Naive thymus-derived CD8-positive, alpha-beta T cell (primary cell): ENCODE measurements at regions not wholly inside any gene's neighbourhood (a gene's known extent, or its start where the extent isn't known, plus 50 kb on each side); places are given as distances from the start of the nearest gene placed in this dataset.

Experiments
- ATAC-seq, 2 donors: fragments of 150-1000 bp; cut with Tn5 transposase in 1 of 2; sonication (Bioruptor Pico), chemical (Tn5 transposase) in 1 of 2; 1 replicate in 1 of 2; 2 replicates in 1 of 2; pipeline ENCODE4 v1.10.0; 2021; ENCODE audit warnings: mild to moderate bottlenecking in 2 of 2, moderate library complexity in 2 of 2
- POLR2A ChIA-PET: fragments of 350-600 bp; sonication (Branson Sonifier 250); formaldehyde crosslinking; loops from one replicate; lab custom pipeline; 2021; ENCODE audit warnings: antibody characterized with exemption; lab: Charles Lee
- DNase-seq, 10 donors: peaks; one replicate each; pipeline versions ENCODE4 v3.0.0 to v3.0.0-alpha.2; 2020 to 2022
- H3K27ac Mint-ChIP-seq, 10 donors: one replicate each; pipeline ENCODE4 v1.8.0; 2020 to 2022; ENCODE audit warnings: mild to moderate bottlenecking in 10 of 10, mixed read lengths in 10 of 10, moderate library complexity in 4 of 10, inconsistent platforms in 1 of 10
- H3K27me3 Mint-ChIP-seq, 5 donors: one replicate each; pipeline ENCODE4 v1.8.0; 2021 to 2022; ENCODE audit warnings: mixed read lengths in 5 of 5
- H3K36me3 Mint-ChIP-seq, 3 donors: one replicate each; pipeline ENCODE4 v1.8.0; 2020 to 2022; ENCODE audit warnings: mixed read lengths in 3 of 3, mild to moderate bottlenecking in 2 of 3, inconsistent platforms in 1 of 3
- H3K4me1 Mint-ChIP-seq, 4 donors: one replicate each; pipeline ENCODE4 v1.8.0; 2021 to 2022; ENCODE audit warnings: mixed read lengths in 4 of 4
- H3K4me3 Mint-ChIP-seq, 10 donors: one replicate each; pipeline ENCODE4 v1.8.0; 2020 to 2022; ENCODE audit warnings: mild to moderate bottlenecking in 10 of 10, mixed read lengths in 10 of 10, moderate library complexity in 6 of 10, inconsistent platforms in 1 of 10
- H3K9me3 Mint-ChIP-seq, 9 donors: one replicate each; pipeline ENCODE4 v1.8.0; 2020 to 2022; ENCODE audit warnings: mixed read lengths in 9 of 9, mild to moderate bottlenecking in 3 of 9, inconsistent platforms in 1 of 9, moderate library complexity in 1 of 9

DNA sequence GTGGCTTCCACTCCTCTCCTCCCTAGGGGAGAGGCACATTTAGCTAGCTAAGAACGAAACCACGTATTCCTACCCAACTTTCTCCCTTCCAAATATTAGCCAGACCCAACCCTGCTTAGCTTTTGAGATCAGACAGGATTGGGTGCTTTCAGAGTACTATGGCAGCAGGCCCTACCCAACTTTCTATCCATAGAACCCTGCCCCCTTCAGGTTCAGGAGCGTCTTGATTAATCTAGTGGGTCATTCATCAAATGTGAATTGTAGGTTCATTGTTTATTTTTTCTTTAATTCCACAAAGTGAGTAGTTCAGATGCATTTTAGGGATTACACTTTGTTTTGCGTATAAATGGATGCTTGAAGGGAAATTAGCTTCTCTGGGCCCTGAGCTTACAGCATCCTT lies 188.3 kb downstream of the MIB1 start:
- no peak overlapping the region for H3K4me3 Mint-ChIP-seq
- H3K27me3 Mint-ChIP-seq = peaks cover 9 to 20% (median 15%) of the 10 kb centered on the region in 5 donors
- POLR2A ChIA-PET = no interaction called here

DNA sequence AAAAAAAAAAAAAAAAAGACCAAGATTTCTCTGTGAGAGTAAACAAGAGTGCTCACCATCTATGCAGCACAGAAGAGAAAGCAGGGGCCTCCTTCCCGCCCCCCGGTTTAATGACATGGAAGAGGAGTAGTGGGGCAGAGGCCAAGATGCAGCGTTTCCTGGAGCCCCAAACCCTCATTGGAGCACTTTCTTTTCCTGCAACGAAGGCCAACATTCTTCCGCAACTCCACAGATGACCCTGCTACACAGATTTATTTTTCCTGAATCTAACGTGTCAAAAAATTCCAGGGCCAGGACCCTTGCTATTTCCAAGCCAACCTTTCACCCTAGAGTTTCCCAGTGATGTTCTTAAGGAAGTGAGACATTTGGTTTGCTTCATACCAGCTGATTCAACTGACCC lies 189.6 kb downstream of the MIB1 start:
- H3K27ac Mint-ChIP-seq = no peak overlapping the region
- peaks cover 0 to 1% (median 0%) of the 10 kb centered on the region in 4 donors for H3K4me1 Mint-ChIP-seq
- no peak for ATAC-seq
- H3K36me3 Mint-ChIP-seq = no peaks in the 10 kb centered on the region
- DNase-seq = no peak
- peaks cover 9 to 20% (median 14%) of the 10 kb centered on the region in 5 donors for H3K27me3 Mint-ChIP-seq
- no peaks in the 10 kb centered on the region for H3K9me3 Mint-ChIP-seq
- H3K4me3 Mint-ChIP-seq = no peak overlapping the region
- POLR2A ChIA-PET = no interaction called here

More for the DNA sequence above, 188.3 kb downstream of the MIB1 start:
- H3K27ac Mint-ChIP-seq = no peak overlapping the region
- peaks cover 0 to 1% (median 0%) of the 10 kb centered on the region in 4 donors for H3K4me1 Mint-ChIP-seq
- no peaks in the 10 kb centered on the region for H3K36me3 Mint-ChIP-seq
- no peak for ATAC-seq
- H3K9me3 Mint-ChIP-seq = no peaks in the 10 kb centered on the region
- no peak for DNase-seq

DNA sequence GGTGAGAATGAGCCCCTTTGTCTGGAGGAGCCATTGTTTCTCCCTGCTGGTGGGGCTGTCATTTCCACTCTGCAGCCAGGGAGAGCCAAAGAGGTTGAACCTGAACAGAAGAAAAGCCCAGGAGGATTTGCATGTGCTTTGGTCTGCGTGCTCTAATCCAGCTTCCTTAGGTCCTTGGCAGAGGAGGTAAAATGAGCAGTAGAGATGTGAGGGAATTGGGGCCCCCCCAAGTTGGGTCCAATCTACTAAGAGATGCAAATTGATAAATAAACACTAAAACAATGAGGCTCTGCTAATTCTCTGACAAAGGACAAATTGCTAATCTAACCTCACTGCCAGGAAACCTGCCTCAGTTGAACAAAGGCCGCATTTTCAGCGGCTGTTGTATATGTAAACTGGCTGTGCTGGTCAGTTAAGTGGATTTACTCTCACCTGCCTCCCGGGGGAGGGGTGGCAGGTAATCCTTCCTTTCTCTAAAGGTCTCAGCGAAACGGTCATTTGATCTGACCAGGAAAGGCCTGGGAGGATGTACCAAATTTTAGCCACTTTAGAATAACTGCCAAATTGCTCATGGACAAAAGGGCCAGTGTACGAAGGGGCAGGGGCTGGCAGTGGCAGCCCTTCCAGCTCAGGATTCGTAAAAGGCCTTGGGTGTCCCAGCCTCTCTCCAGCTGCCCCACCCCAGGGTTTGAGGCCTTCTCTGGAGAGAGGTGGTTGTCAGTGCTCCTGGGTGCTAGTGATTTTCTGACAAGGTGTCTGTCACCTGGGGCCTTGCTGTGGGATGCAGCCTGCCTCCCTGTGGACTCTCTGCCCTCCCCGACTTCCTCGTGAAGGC lies 193.6 kb downstream of the MIB1 start:
- no peak overlapping the region for H3K27ac Mint-ChIP-seq
- H3K36me3 Mint-ChIP-seq = peaks cover 0 to 1% (median 0%) of the 10 kb centered on the region in 3 donors
- no peak for DNase-seq
- POLR2A ChIA-PET = no interaction called here
- no peak overlapping the region for H3K4me3 Mint-ChIP-seq
- ATAC-seq = no peak
- peaks cover 0 to 1% (median 0%) of the 10 kb centered on the region in 4 donors for H3K4me1 Mint-ChIP-seq
- H3K27me3 Mint-ChIP-seq = peaks cover 2 to 18% (median 11%) of the 10 kb centered on the region in 5 donors
- no peaks in the 10 kb centered on the region for H3K9me3 Mint-ChIP-seq

DNA sequence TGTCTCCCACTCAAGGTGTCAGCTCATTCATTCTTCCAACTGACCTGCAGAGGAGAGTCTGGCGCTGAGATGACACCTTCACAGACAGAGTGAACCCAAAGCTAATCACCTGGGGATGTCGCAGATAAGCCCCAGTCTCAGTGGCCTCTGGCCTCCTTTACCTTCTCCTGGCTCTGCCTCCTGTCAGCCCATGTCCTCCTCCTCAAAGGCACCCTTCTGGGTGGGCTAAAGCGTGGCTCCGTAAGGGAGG lies 194.1 kb downstream of the MIB1 start:
- POLR2A ChIA-PET = no interaction called here
- H3K4me3 Mint-ChIP-seq = no peak overlapping the region
- ATAC-seq = no peak
- DNase-seq = no peak
- peaks cover 0 to 1% (median 0%) of the 10 kb centered on the region in 4 donors for H3K4me1 Mint-ChIP-seq
- H3K9me3 Mint-ChIP-seq = no peaks in the 10 kb centered on the region
- H3K27me3 Mint-ChIP-seq = peaks cover 0 to 18% (median 10%) of the 10 kb centered on the region in 5 donors
- peaks cover 0 to 1% (median 0%) of the 10 kb centered on the region in 3 donors for H3K36me3 Mint-ChIP-seq
- no peak overlapping the region for H3K27ac Mint-ChIP-seq

DNA sequence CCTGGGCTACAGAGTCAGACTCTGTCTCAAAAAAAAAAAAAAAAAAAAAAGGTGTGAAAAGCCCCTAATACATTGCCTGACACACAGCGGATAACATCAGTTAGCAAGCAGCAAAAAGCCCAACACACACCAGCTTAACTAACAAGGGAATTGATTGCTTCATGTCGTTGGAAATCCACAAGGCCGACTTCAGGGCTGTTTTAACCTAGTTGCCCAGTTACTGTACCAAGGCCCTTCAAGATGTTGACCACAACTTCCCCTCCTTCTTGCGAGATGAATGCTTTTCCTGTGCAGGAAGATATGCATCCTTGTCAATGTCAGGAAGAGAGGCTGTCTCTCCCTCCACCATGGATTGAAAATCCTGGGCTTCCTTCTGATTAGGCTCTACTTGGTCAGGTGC lies 202.9 kb downstream of the MIB1 start:
- H3K4me3 Mint-ChIP-seq = no peak overlapping the region
- peaks cover 3 to 29% (median 11%) of the 10 kb centered on the region in 5 donors for H3K27me3 Mint-ChIP-seq
- DNase-seq (no peak), ATAC-seq (no peak)
- POLR2A ChIA-PET = no interaction called here
- no peaks in the 10 kb centered on the region for H3K4me1 Mint-ChIP-seq
- no peaks in the 10 kb centered on the region for H3K9me3 Mint-ChIP-seq
- no peak overlapping the region for H3K27ac Mint-ChIP-seq
- no peaks in the 10 kb centered on the region for H3K36me3 Mint-ChIP-seq

DNA sequence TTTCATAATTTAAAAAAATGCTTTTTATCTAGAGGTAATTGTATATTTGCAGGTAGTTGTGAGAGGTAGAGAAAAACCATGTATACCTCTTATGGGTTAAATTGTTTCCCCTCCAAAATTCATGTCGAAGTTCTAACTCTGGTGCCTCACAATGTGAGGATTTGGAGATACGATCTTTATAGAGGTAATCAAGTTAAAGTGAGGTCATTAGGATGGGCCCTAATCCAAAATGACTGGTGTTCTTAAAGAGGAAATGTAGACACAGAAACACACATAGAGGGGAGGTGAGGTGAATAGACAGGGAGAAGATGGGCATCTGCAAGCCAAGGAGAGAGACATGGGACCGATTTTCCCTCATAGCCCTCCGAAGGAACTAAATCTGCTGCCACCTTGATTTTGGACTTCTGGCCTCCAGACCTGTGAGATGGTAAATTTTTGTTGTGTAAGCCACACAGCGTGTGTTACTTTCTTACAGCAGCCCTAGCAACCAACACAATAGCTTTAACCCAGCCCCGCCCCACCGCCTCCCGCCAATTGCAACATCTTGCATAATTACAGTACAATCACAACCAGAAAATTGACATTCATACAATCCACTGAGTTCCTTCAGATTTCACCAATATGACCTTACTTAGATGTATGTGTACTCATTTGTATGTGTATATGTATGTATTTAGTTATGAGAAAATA lies 208.9 kb downstream of the MIB1 start:
- POLR2A ChIA-PET = interaction anchor here (0.6 kb wide), 1 partner anchor 461 kb away, joined by 3 read pairs; no protein-coding TSS in a partner anchor
- Mint-ChIP-seq H3K27ac (no peak overlapping the region), H3K4me3 (no peak overlapping the region), H3K4me1 (no peaks in the 10 kb centered on the region), H3K36me3 (no peaks in the 10 kb centered on the region), H3K9me3 (peaks cover 0 to 3% (median 0%) of the 10 kb centered on the region in 9 donors), H3K27me3 (peaks cover 16 to 77% (median 19%) of the 10 kb centered on the region in 5 donors)
- ATAC-seq = no peak
- DNase-seq = no peak

DNA sequence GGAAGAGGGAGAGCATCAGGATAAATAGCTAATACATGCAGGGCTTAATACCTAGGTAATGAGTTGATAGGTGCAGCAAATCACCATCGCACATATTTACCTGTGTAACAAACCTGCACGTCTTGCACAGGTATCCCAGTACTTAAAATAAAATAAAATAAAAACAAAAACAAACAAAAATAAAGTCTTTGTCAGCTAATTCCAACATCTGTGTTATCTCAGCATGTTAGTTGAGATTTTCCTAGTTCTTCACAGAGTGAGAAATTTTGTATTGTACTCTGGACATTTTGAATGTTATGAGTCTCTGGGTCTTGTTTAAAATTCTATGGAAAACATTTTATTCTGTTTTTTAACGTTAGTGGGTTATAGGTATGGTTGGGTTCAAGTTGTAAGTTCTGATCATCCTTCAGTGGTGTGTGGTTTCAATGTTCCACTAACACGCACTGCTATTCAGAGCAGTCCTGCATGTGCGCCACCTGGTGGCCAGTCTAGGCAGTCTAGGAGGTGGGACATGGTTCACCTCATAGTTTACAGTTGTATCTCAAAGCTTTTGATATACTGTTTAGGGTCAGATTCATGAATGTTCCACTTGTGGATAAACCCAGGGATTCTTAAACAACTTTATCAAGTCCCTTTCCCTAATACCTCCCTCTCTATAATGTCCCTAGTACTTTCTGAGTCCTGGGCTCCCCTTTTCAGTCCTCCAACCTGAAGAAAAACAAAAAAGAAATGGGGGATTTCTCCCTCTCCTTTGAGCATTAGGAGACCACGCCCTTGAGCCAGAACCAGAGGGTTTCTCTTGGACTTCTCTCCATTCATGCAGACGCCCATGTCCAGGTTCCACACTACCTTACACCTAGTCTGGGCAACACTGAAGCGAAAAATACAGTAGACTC lies 213.4 kb upstream of the GATA6 start:
- POLR2A ChIA-PET = no interaction called here
- peak; percentile 84 to 91 for ATAC-seq
- Mint-ChIP-seq H3K27me3 (peaks cover 8 to 41% (median 21%) of the 10 kb centered on the region in 5 donors), H3K9me3 (peaks cover 0 to 5% (median 0%) of the 10 kb centered on the region in 9 donors), H3K36me3 (peaks cover 0 to 2% (median 0%) of the 10 kb centered on the region in 3 donors), H3K27ac (no peak overlapping the region), H3K4me3 (no peak overlapping the region), H3K4me1 (no peaks in the 10 kb centered on the region)
- peak; percentile 48 to 86 (median 69) for DNase-seq

DNA sequence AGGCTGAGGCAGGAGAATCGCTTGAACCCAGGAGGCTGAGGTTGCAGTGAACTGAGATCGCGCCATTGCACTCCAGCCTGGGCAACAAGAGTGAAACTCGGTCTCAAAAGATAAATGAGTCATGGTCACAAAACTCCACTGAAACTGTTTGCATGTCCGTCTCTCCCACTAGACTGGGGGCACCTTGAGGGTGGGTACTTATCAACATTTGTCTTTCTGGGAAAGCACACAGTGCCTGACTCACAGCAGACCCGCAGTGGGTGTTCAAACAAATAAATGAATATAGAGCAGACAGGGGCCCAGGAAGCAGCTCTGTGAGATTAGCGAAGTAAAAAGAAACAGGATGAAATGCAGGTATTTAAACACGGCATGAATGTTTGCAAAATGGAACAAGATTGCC lies 211.1 kb upstream of the GATA6 start:
- Mint-ChIP-seq H3K4me1 (no peaks in the 10 kb centered on the region), H3K36me3 (peaks cover 0 to 2% (median 0%) of the 10 kb centered on the region in 3 donors), H3K27ac (no peak overlapping the region), H3K9me3 (peaks cover 0 to 2% (median 0%) of the 10 kb centered on the region in 9 donors), H3K4me3 (no peak overlapping the region), H3K27me3 (peaks cover 11 to 28% (median 15%) of the 10 kb centered on the region in 5 donors)
- no peak for DNase-seq
- POLR2A ChIA-PET = no interaction called here
- no peak for ATAC-seq

DNA sequence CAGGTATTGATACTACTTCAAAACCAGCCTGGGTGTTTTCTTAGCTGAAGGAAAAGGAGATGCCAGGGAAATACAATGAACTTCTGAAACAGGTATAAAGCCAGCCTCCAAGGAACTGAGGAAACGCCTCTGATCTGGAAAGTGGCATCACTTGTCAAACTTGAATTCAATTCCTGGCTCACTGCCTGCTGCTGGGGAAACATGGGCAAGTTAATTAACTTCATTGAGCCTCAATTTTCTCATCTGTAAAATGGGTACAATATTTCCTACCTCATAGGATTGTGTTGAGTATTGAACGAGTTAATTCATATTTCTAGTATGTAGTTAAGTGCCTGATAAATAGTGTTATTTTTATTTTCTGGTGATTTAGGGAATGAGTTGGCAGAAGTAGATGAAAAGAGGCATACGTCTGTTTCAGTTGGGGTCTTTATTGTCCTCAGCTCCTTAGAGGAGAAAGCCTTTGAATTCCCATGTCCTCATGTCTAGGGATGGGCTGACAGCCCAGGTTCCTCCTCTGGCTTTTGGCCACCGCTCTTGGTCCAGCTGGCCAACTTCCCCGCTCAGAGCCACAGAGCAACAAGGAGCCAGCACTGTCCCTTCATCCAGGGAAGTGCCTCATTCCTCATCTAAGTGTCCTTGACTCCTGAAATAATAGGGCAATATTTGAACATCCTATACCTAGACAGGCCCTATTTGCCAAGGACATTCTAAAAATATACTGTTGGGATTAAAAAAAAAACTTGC lies 210.5 kb upstream of the GATA6 start:
- H3K4me1 Mint-ChIP-seq = no peaks in the 10 kb centered on the region
- ATAC-seq = no peak
- peaks cover 12 to 27% (median 15%) of the 10 kb centered on the region in 5 donors for H3K27me3 Mint-ChIP-seq
- POLR2A ChIA-PET = no interaction called here
- peaks cover 0 to 2% (median 0%) of the 10 kb centered on the region in 3 donors for H3K36me3 Mint-ChIP-seq
- DNase-seq = no peak
- H3K4me3 Mint-ChIP-seq = no peak overlapping the region
- no peak overlapping the region for H3K27ac Mint-ChIP-seq
- H3K9me3 Mint-ChIP-seq = peaks cover 0 to 2% (median 0%) of the 10 kb centered on the region in 9 donors

DNA sequence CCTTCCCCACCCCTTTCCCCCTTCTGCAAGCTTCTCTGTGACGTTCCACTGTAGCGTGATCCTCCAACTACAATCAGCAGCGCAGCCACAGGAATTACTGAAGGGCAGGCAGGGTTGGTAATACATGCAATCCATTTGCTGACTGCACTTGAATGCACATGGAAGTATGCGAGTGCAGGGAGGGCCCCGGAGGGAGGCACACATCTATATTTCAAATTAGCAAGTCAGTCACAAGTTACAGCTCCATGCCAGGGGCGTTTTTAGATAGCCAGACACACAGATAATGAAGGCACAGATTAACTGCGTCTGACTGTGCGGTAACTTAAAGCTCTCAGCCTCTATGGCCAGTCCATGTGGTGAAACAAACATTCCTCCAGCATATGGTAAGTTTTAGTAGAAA lies 209.2 kb upstream of the GATA6 start:
- H3K27me3 Mint-ChIP-seq = peaks cover 10 to 35% (median 15%) of the 10 kb centered on the region in 5 donors

DNA sequence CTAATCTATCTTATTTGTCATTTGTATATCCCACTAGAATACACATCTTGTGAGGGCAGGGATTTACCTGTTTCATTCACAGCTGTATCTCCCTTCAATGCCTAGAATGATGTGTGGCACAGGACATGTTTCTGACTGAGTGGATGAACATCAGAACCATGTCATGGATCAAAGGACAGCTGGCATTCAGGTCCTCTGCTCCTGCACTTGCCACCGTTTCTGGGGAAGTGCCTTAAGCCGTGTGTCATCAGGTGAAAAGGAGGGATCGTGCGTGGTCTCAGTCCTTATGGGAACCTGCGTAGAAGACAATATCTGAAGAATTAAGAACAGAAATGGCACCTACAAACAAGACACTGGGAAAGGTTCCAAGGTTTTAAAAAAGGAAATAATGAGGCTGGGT lies 206.1 kb upstream of the GATA6 start:
- H3K4me1 Mint-ChIP-seq = no peaks in the 10 kb centered on the region
- DNase-seq (no peak), ATAC-seq (no peak)
- H3K4me3 Mint-ChIP-seq = no peak overlapping the region
- H3K9me3 Mint-ChIP-seq = no peaks in the 10 kb centered on the region
- H3K27ac Mint-ChIP-seq = no peak overlapping the region
- H3K36me3 Mint-ChIP-seq = no peaks in the 10 kb centered on the region
- H3K27me3 Mint-ChIP-seq = peaks cover 5 to 17% (median 7%) of the 10 kb centered on the region in 5 donors
- POLR2A ChIA-PET = no interaction called here

More for the DNA sequence above, 209.2 kb upstream of the GATA6 start:
- Mint-ChIP-seq H3K36me3 (no peaks in the 10 kb centered on the region), H3K27ac (no peak overlapping the region), H3K4me3 (no peak overlapping the region), H3K9me3 (peaks cover 0 to 2% (median 0%) of the 10 kb centered on the region in 9 donors), H3K4me1 (no peaks in the 10 kb centered on the region)
- POLR2A ChIA-PET = no interaction called here
- ATAC-seq (no peak), DNase-seq (no peak)

DNA sequence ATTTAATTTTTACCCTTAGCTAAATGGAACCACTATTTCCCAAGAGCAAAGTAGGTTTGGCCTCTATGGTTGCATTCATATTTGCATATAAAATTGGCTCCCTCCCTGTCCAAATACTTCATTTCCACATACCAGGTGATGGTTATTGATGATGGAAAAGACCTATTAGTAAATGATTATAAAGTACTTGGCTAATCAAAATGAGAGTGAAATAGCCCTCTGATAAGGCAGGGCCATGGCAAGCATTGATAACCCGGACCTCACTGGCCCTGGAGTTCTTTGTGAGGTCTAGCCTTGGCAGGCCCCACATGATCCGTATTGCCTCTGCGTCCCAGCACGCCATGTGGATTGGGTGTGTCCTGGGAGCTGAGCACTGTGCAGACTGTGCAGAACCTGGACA lies 201.1 kb upstream of the GATA6 start:
- POLR2A ChIA-PET = interaction anchor here (0.5 to 0.7 kb wide), 2 partner anchors 25 to 772 kb away, joined by 3 read pairs; no protein-coding TSS in a partner anchor
- no peak for DNase-seq
- Mint-ChIP-seq H3K27me3 (peaks cover under 1 to 8% (median 6%) of the 10 kb centered on the region in 5 donors), H3K36me3 (no peaks in the 10 kb centered on the region), H3K4me3 (no peak overlapping the region), H3K27ac (no peak overlapping the region), H3K4me1 (no peaks in the 10 kb centered on the region), H3K9me3 (no peaks in the 10 kb centered on the region)
- no peak for ATAC-seq
